ENCODE measurements at regions not wholly inside any gene's neighbourhood (a gene's known extent, or its start where the extent isn't known, plus 50 kb on each side); places are given as distances from the start of the nearest gene placed in this dataset.

DNA sequence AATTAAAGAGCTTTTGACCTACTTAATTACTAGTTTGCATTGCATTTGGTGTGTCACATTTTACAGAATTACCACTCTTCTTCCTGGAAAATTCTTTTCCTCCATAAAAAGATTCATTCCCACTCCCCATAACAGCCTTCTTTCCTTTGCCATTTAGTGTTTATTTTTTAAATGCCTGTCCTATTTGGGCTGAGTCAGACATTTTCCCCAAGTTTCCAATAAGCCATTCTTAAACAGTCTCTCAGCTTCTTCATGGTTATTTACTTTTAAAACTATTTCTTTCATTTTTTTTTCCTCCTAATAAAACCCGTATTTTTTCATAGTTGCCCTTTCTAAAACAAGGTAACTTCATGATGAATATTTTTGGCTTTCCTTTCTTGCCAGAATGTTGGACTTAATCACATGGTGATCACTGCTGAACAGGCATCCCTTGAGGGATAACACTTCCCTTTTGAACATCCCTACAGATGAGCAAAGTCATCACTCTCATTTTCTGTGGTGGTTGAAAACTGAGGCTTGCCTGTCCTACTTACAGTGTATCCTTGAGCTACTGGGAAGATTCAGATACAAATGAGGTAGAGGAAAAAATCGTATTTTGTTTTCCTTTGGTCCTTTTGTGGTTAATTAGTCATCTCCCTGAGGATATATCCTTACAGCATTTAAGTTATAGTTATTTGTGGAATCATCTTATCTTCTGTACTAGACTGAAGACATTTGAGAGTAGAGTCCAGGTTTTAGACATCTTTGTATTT is 520.5 kb upstream of the NR3C2 start:
- WGBS, 2 experiments (ENCODE audit: insufficient coverage in 2 of 2), result no CpG with 5 or more reads among the region's 2 CpGs
- no peaks in the 10 kb centered on the region for H3K9me3 ChIP-seq (ENCODE audit: control insufficient read depth, low read length)
- no peaks in the 10 kb centered on the region for H3K36me3 ChIP-seq (ENCODE audit: control insufficient read depth, insufficient read depth, low read length)
- H3K27ac ChIP-seq (ENCODE audit: low read depth, low read length, severe bottlenecking), result no peak overlapping the region
- no peak overlapping the region for H3K4me3 ChIP-seq (ENCODE audit: extremely low read depth, insufficient read depth, low read length, poor library complexity, severe bottlenecking)
- no peaks in the 10 kb centered on the region for H3K4me1 ChIP-seq (ENCODE audit: control insufficient read depth, insufficient read depth, low read length, poor library complexity, severe bottlenecking)

DNA sequence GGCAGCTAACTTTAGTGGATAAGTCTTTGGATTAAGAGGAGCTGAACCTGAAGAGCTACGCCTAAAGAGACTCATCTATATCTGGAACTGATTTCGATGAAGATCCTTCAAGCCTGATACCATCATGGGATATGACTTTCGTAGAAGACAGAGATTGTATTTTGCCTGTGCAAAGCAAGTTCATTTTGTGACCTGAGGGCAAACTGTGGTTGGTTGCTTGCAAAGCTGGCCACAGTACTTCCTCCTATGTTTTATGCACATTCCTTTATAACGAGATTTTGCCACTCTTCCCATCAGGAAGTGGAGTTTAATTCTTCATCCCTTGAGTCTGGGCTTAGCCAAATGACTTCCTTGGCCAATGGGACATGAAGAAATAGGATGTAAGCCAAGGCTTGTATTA is 519.3 kb upstream of the NR3C2 start:
- Histone ChIP-seq H3K36me3 (ENCODE audit: control insufficient read depth, insufficient read depth, low read length) (no peaks in the 10 kb centered on the region), H3K4me3 (ENCODE audit: extremely low read depth, insufficient read depth, low read length, poor library complexity, severe bottlenecking) (no peak overlapping the region), H3K9me3 (ENCODE audit: control insufficient read depth, low read length) (no peaks in the 10 kb centered on the region), H3K27ac (ENCODE audit: low read depth, low read length, severe bottlenecking) (no peak overlapping the region), H3K4me1 (ENCODE audit: control insufficient read depth, insufficient read depth, low read length, poor library complexity, severe bottlenecking) (no peaks in the 10 kb centered on the region)
- 90% methylated on average over 2 to 3 of the region's 4 CpGs for WGBS, 2 experiments (ENCODE audit: insufficient coverage in 2 of 2)

DNA sequence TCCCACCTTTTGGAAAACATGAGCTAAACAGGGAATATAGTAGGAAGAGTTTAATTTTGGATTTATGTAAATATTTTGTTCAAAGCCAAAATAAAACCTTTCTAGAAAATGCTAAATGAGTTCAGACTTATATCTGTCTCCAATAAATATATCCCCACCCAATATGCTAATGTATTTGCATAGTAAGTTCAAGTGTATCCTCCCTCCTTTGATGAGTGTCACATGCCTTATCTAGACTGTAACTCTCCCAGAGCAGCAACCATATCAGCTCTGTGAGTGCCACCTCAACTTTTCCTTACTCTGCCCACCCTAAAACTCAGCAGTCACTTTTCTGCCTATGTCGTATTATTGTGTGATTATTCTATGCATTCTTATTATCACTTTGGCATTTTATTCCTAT is 516.1 kb upstream of the NR3C2 start:
- WGBS, 2 experiments (ENCODE audit: insufficient coverage in 2 of 2), result no CpG with 5 or more reads among the region's 1 CpG
- no peak overlapping the region for H3K27ac ChIP-seq (ENCODE audit: low read depth, low read length, severe bottlenecking)
- H3K4me1 ChIP-seq (ENCODE audit: control insufficient read depth, insufficient read depth, low read length, poor library complexity, severe bottlenecking), result no peaks in the 10 kb centered on the region
- no peaks in the 10 kb centered on the region for H3K9me3 ChIP-seq (ENCODE audit: control insufficient read depth, low read length)
- no peak overlapping the region for H3K4me3 ChIP-seq (ENCODE audit: extremely low read depth, insufficient read depth, low read length, poor library complexity, severe bottlenecking)
- H3K36me3 ChIP-seq (ENCODE audit: control insufficient read depth, insufficient read depth, low read length), result no peaks in the 10 kb centered on the region

DNA sequence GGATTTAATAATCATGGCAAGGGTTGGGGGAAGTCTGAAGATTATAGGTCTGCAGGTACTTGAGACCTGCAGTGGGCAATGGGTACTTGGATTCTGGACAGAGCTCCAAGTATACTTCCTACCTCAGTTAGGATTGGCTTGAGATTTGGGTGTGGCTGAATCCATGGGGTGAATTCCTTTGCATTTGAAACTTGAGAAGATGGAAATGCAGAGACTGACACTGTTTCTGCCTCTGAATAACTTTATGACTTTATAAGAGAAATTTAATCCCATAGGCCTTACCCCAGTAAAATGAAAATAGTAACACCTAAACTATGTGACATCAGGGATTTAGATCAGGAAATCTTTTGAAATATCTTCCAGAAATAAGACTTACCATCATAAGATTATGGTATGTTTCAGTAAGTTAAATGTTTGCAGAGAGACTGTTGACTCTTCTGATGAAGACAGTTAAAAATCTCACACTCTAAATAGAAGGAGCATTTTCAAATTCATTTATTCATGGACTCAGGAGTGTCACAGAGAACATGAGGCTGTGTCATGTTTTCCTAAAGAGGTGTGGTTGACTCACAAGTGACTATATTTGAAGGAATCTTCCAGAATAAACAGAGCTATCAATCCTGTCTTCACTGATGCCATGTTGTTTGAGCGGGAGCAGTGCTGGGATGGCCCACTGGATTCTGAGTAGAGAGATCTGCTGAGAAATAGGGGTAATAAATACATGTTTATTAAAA is 513.5 kb upstream of the NR3C2 start:
- H3K36me3 ChIP-seq (ENCODE audit: control insufficient read depth, insufficient read depth, low read length), result no peaks in the 10 kb centered on the region
- H3K9me3 ChIP-seq (ENCODE audit: control insufficient read depth, low read length), result no peaks in the 10 kb centered on the region
- H3K27ac ChIP-seq (ENCODE audit: low read depth, low read length, severe bottlenecking), result no peak overlapping the region
- peaks cover 5% of the 10 kb centered on the region for H3K4me1 ChIP-seq (ENCODE audit: control insufficient read depth, insufficient read depth, low read length, poor library complexity, severe bottlenecking)
- H3K4me3 ChIP-seq (ENCODE audit: extremely low read depth, insufficient read depth, low read length, poor library complexity, severe bottlenecking), result no peak overlapping the region
- no CpG with 5 or more reads among the region's 1 CpG for WGBS, 2 experiments (ENCODE audit: insufficient coverage in 2 of 2)

DNA sequence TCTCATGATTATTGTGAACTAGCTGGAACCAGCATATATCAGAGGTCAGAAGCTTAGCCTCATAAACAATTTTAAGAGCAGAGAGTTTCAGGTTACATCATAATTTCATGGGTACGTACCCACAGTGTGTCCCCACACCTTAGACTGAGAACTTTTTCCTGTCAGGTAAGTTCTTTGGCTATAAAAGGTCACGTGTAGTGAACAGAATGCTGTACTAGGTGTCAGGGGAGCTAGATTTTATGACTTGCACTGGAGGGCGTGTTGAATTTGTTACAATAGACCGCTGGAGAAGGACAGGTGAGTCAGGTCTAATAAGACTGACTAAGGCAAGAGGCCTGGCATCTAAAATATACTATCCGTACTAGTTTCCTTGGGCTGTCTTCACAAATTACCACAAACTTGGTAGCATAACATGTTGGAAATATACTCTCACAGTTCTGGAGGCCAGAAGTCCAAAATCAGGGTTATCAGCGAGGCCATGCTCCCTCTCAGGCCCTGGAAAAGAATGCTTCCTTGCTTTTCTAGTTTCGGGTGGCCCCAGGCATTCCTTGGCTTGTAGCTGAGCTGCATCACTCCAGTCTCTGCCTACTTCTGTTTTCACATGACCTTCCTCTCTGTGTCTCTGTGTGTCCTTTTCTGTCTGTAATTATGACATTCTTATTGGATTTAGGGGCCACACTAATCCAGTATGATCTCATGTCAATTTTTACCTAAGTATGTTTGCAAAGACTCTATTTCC is 512.0 kb upstream of the NR3C2 start:
- H3K27ac ChIP-seq (ENCODE audit: low read depth, low read length, severe bottlenecking), result no peak overlapping the region
- no peaks in the 10 kb centered on the region for H3K36me3 ChIP-seq (ENCODE audit: control insufficient read depth, insufficient read depth, low read length)
- H3K4me3 ChIP-seq (ENCODE audit: extremely low read depth, insufficient read depth, low read length, poor library complexity, severe bottlenecking), result no peak overlapping the region
- H3K9me3 ChIP-seq (ENCODE audit: control insufficient read depth, low read length), result no peaks in the 10 kb centered on the region
- whole genome bisulfite sequencing, 2 experiments (ENCODE audit: insufficient coverage in 2 of 2), result 86 to 96% methylated on average over 4 to 6 of the region's 7 CpGs
- peaks cover 5% of the 10 kb centered on the region for H3K4me1 ChIP-seq (ENCODE audit: control insufficient read depth, insufficient read depth, low read length, poor library complexity, severe bottlenecking)

DNA sequence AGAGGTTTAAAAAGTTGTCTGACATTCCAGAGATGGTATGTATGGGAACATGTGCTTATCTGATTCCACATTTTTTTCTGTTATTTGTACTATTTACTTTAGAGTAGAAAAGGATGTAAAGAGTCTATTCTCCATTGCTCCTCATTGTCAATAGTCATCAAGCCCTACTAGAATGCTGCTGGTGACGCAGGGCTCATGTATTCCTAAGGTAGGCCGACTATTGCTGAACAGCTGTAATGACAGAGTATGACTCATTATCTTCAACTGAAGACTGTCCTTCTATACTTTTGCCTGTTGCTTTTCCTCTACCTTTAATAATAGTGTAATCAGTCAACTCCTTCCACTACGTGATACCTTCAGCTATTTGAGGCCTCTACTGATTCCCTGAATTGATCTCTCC is 509.1 kb upstream of the NR3C2 start:
- WGBS, 2 experiments (ENCODE audit: insufficient coverage in 2 of 2), result 80 to 94% methylated on average over 1 to 3 of the region's 3 CpGs
- H3K4me1 ChIP-seq (ENCODE audit: control insufficient read depth, insufficient read depth, low read length, poor library complexity, severe bottlenecking), result peaks cover 5% of the 10 kb centered on the region
- H3K4me3 ChIP-seq (ENCODE audit: extremely low read depth, insufficient read depth, low read length, poor library complexity, severe bottlenecking), result no peak overlapping the region
- no peaks in the 10 kb centered on the region for H3K9me3 ChIP-seq (ENCODE audit: control insufficient read depth, low read length)
- H3K27ac ChIP-seq (ENCODE audit: low read depth, low read length, severe bottlenecking), result no peak overlapping the region
- no peaks in the 10 kb centered on the region for H3K36me3 ChIP-seq (ENCODE audit: control insufficient read depth, insufficient read depth, low read length)

DNA sequence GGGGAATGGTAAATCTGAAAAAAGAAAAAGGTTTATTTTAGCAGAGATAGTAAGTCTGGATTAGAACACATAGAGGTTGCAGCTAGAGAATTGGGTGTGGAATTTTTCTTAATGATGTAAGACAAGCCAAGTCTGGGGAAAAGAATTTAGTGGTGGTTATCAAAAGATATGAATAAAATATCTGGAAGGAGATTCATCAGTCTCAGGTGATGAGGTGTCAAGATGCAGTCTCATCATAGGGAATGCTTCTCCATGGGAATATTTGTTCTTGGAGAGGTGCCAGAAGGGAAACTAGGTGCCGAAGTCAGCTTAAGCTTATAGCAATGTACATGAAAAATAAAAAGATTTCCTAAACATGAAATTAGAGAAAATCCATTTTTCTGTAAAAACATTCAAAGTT is 504.1 kb upstream of the NR3C2 start:
- Histone ChIP-seq H3K36me3 (ENCODE audit: control insufficient read depth, insufficient read depth, low read length) (no peaks in the 10 kb centered on the region), H3K4me3 (ENCODE audit: extremely low read depth, insufficient read depth, low read length, poor library complexity, severe bottlenecking) (no peak overlapping the region), H3K9me3 (ENCODE audit: control insufficient read depth, low read length) (no peaks in the 10 kb centered on the region), H3K4me1 (ENCODE audit: control insufficient read depth, insufficient read depth, low read length, poor library complexity, severe bottlenecking) (no peaks in the 10 kb centered on the region), H3K27ac (ENCODE audit: low read depth, low read length, severe bottlenecking) (no peak overlapping the region)
- no CpG with 5 or more reads among the region's 1 CpG for WGBS, 2 experiments (ENCODE audit: insufficient coverage in 2 of 2)

DNA sequence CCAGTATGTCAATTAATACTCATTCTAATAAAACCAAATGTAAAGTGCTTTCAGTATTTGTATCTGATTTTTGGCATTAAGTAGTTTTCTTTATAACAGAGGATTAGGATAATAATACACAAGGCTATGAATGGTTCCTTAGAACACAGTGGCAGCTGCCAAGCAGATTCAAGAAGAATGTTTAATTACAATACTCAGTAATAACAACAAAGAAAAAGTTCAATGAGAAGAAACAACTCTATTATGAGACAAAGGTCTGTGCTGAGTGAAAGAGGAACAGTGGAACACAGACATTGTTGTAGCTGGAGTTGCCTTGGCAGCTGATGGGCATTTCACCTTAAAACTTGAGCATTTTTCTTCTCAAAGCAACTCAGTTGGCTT is 502.6 kb upstream of the NR3C2 start:
- no peak overlapping the region for H3K4me3 ChIP-seq (ENCODE audit: extremely low read depth, insufficient read depth, low read length, poor library complexity, severe bottlenecking)
- H3K36me3 ChIP-seq (ENCODE audit: control insufficient read depth, insufficient read depth, low read length), result no peaks in the 10 kb centered on the region
- no peaks in the 10 kb centered on the region for H3K4me1 ChIP-seq (ENCODE audit: control insufficient read depth, insufficient read depth, low read length, poor library complexity, severe bottlenecking)
- H3K27ac ChIP-seq (ENCODE audit: low read depth, low read length, severe bottlenecking), result no peak overlapping the region
- H3K9me3 ChIP-seq (ENCODE audit: control insufficient read depth, low read length), result no peaks in the 10 kb centered on the region

DNA sequence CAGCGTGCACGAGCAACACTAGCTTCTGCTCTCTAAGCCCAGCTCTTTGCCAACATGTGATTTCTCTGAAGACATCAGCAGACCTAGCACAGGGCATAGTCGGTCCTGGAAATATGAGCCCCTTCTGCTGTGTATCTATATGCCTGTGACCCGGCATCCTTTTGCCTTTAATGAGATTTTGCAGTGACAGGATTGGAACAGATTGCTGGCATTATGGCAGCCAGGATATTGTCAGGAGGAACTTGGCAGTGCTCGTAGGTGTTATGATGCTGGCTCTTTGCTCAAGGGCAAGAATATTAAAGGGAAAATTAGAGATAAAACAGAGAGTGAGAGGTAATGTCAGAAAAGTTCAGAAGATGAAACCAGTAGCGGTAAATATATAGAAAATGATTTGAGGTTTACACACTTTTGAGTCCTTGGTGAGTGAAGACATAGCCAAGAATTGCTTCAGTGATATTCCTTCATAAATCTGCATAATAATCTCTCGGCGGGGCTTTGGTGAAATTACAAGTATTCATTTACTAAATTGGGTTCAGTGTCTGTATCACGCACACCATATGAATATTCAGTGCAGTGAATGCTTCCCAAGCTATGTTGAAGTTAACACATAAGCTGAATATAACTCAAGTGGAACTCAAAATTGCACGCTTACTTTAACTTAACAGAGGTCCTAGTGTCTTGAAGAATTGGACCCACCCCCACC is 502.1 kb upstream of the NR3C2 start:
- no peak overlapping the region for H3K27ac ChIP-seq (ENCODE audit: low read depth, low read length, severe bottlenecking)
- WGBS, 2 experiments (ENCODE audit: insufficient coverage in 2 of 2), result 87 to 94% methylated on average over 6 to 7 of the region's 10 CpGs
- H3K4me1 ChIP-seq (ENCODE audit: control insufficient read depth, insufficient read depth, low read length, poor library complexity, severe bottlenecking), result no peaks in the 10 kb centered on the region
- H3K36me3 ChIP-seq (ENCODE audit: control insufficient read depth, insufficient read depth, low read length), result no peaks in the 10 kb centered on the region
- no peak overlapping the region for H3K4me3 ChIP-seq (ENCODE audit: extremely low read depth, insufficient read depth, low read length, poor library complexity, severe bottlenecking)
- H3K9me3 ChIP-seq (ENCODE audit: control insufficient read depth, low read length), result no peaks in the 10 kb centered on the region

DNA sequence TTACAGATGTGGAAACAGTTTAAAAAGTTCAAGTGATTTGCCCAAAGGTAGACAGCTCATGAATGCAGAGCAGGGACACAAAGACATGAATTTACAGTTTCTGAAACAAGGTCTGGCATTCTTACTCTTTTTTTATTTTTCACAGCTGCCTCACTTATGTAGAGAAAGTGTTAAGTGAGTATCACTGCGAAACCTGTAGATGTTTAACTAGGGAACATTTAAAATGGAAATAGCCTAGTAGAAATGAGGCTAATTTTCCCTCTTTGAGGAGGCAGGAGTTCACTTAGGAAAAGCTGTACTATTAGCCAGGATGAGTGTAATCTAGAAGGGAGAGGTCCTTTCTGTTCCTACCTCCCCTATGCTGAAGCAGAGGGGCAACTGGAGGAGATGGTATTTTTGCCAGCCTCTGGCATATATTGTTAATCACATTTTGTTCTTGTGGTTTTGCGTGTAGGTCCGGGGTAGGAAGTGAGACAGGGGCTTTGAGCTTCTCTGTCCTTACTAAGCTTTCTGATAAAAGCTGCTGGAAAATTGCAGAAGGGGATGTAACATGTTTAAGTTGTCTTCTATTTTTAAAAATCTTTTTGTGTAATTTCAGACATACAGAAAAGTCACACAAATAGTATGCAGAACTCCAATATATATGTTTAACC is 492.8 kb upstream of the NR3C2 start:
- no peak overlapping the region for H3K27ac ChIP-seq (ENCODE audit: low read depth, low read length, severe bottlenecking)
- no peaks in the 10 kb centered on the region for H3K36me3 ChIP-seq (ENCODE audit: control insufficient read depth, insufficient read depth, low read length)
- H3K4me1 ChIP-seq (ENCODE audit: control insufficient read depth, insufficient read depth, low read length, poor library complexity, severe bottlenecking), result no peaks in the 10 kb centered on the region
- H3K4me3 ChIP-seq (ENCODE audit: extremely low read depth, insufficient read depth, low read length, poor library complexity, severe bottlenecking), result no peak overlapping the region
- no peaks in the 10 kb centered on the region for H3K9me3 ChIP-seq (ENCODE audit: control insufficient read depth, low read length)
- WGBS, 2 experiments (ENCODE audit: insufficient coverage in 2 of 2), result 50% methylated on average over 1 of the region's 3 CpGs; no CpG with 5 or more reads in 1 of the 2 experiments

Data from mesodermal cell (in vitro differentiated cells).